ENCODE measurements at regions not wholly inside any gene's neighbourhood (a gene's known extent, or its start where the extent isn't known, plus 50 kb on each side); places are given as distances from the start of the nearest gene placed in this dataset.

GRCh38 chr13:89568746-89569145 lies 1778.7 kb upstream of the MIR17HG start:
- no peak for DNase-seq (ENCODE audit: low read depth in 2 of 2)

- DNase-seq (ENCODE audit: low read depth in 2 of 2): no peak
Measured at GRCh38 chr13:89571676-89572075, 1775.8 kb upstream of the MIR17HG start.

GRCh38 chr13:89574077-89574476 lies 1773.4 kb upstream of the MIR17HG start:
- no peak for DNase-seq (ENCODE audit: low read depth in 2 of 2)

GRCh38 chr13:89577301-89577700 lies 1770.2 kb upstream of the MIR17HG start:
- no peak for DNase-seq (ENCODE audit: low read depth in 2 of 2)

- no peak for DNase-seq (ENCODE audit: low read depth in 2 of 2)
Measured at GRCh38 chr13:89584058-89584620, 1763.3 kb upstream of the MIR17HG start.

GRCh38 chr13:89602655-89603054 lies 1744.8 kb upstream of the MIR17HG start:
- DNase-seq (ENCODE audit: low read depth in 2 of 2): no peak

- no peak for DNase-seq (ENCODE audit: low read depth in 2 of 2)
Measured at GRCh38 chr13:89603187-89603586, 1744.3 kb upstream of the MIR17HG start.

- DNase-seq (ENCODE audit: low read depth in 2 of 2): no peak
Measured at GRCh38 chr13:89609318-89609717, 1738.2 kb upstream of the MIR17HG start.

GRCh38 chr13:89610331-89610730 lies 1737.2 kb upstream of the MIR17HG start:
- DNase-seq (ENCODE audit: low read depth in 2 of 2): no peak

GRCh38 chr13:89610881-89611280 lies 1736.6 kb upstream of the MIR17HG start:
- no peak for DNase-seq (ENCODE audit: low read depth in 2 of 2)

- no peak for DNase-seq (ENCODE audit: low read depth in 2 of 2)
Measured at GRCh38 chr13:89627996-89628395, 1719.5 kb upstream of the MIR17HG start.

- DNase-seq (ENCODE audit: low read depth in 2 of 2): no peak
Measured at GRCh38 chr13:89628567-89628966, 1718.9 kb upstream of the MIR17HG start.

- no peak for DNase-seq (ENCODE audit: low read depth in 2 of 2)
Measured at GRCh38 chr13:89650226-89650625, 1697.3 kb upstream of the MIR17HG start.

GRCh38 chr13:89660752-89661151 lies 1686.7 kb upstream of the MIR17HG start:
- no peak for DNase-seq (ENCODE audit: low read depth in 2 of 2)

GRCh38 chr13:89673789-89674311 lies 1673.6 kb upstream of the MIR17HG start:
- no peak for DNase-seq (ENCODE audit: low read depth in 2 of 2)

GRCh38 chr13:89678466-89679121 lies 1668.9 kb upstream of the MIR17HG start:
- no peak for DNase-seq (ENCODE audit: low read depth in 2 of 2)

- no peak for DNase-seq (ENCODE audit: low read depth in 2 of 2)
Measured at GRCh38 chr13:89684896-89685295, 1662.6 kb upstream of the MIR17HG start.

- no peak for DNase-seq (ENCODE audit: low read depth in 2 of 2)
Measured at GRCh38 chr13:89686171-89686570, 1661.3 kb upstream of the MIR17HG start.

- no peak for DNase-seq (ENCODE audit: low read depth in 2 of 2)
Measured at GRCh38 chr13:89687066-89687465, 1660.4 kb upstream of the MIR17HG start.

- DNase-seq (ENCODE audit: low read depth in 2 of 2): no peak
Measured at GRCh38 chr13:89688918-89689317, 1658.6 kb upstream of the MIR17HG start.

- no peak for DNase-seq (ENCODE audit: low read depth in 2 of 2)
Measured at GRCh38 chr13:89694451-89694850, 1653.0 kb upstream of the MIR17HG start.

GRCh38 chr13:89695343-89696257 lies 1651.9 kb upstream of the MIR17HG start:
- DNase-seq (ENCODE audit: low read depth in 2 of 2): no peak

GRCh38 chr13:89701913-89702312 lies 1645.6 kb upstream of the MIR17HG start:
- no peak for DNase-seq (ENCODE audit: low read depth in 2 of 2)

Data from stimulated activated CD4-positive, alpha-beta T cell treated with anti-CD3 and anti-CD28 coated beads, Interleukin-1b, Interleukin-23, amount 100 ng/mL, for 4 hours (primary cell).